ENCODE measurements at regions not wholly inside any gene's neighbourhood (a gene's known extent, or its start where the extent isn't known, plus 50 kb on each side); places are given as distances from the start of the nearest gene placed in this dataset.

DNA sequence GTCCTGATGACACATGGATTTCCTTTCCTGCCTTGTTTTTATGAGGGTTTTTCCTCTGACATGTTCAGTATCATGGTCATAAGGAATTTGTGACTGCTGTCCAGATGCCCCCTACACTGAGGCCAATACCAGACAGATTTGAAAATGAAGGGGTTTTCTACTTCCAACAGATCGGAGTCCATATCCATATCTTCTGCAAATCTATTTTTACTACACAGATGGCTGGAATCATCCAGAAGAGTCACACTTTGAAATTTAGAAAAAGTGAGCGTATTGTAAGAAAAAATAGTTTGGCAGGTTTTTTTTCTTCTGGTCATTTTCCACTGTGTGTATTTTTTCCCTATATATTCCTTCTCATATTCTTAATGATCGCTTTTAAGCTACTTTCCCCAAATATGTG is 197.5 kb upstream of the LRRC3B start:
- TF ChIP-seq, protein P1, sequence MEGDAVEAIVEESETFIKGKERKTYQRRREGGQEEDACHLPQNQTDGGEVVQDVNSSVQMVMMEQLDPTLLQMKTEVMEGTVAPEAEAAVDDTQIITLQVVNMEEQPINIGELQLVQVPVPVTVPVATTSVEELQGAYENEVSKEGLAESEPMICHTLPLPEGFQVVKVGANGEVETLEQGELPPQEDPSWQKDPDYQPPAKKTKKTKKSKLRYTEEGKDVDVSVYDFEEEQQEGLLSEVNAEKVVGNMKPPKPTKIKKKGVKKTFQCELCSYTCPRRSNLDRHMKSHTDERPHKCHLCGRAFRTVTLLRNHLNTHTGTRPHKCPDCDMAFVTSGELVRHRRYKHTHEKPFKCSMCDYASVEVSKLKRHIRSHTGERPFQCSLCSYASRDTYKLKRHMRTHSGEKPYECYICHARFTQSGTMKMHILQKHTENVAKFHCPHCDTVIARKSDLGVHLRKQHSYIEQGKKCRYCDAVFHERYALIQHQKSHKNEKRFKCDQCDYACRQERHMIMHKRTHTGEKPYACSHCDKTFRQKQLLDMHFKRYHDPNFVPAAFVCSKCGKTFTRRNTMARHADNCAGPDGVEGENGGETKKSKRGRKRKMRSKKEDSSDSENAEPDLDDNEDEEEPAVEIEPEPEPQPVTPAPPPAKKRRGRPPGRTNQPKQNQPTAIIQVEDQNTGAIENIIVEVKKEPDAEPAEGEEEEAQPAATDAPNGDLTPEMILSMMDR (IDR thresholded peaks at IDR 0.05), result no peak
- no peak for TF ChIP-seq POLR2A (IDR thresholded peaks at IDR 0.05)
